ENCODE measurements at regions not wholly inside any gene's neighbourhood (a gene's known extent, or its start where the extent isn't known, plus 50 kb on each side); places are given as distances from the start of the nearest gene placed in this dataset.

DNA sequence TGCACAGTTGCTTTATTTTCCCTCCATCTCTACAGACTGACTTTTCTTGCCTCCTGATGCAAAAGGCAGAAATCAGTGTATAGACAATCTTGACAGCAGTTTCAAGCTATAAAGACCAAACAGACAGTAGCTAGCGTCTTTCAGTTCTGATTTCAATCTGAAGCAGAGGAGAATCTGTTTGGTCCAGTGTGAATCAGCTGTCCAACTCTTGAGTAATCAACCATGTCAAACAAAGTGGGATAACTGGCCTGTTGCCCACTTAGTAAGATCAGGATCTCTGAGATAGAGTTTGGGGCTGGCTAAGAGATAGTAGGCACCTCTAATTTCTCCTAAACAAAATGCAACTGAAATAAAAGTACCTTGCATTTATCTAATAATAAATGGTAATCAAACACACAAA lies 797.4 kb upstream of the FBXO33 start:
- no peak for TF ChIP-seq CTCF (IDR thresholded peaks at IDR 0.05)
- no peak overlapping the region for H3K4me3 ChIP-seq (replicated peaks in 1 of 3; ENCODE audit: low read depth in 2 of 3, low read length in 3 of 3)
- no peaks in the 10 kb centered on the region for H3K36me3 Mint-ChIP-seq
- H3K36me3 ChIP-seq (replicated peaks in 1 of 2; ENCODE audit: control insufficient read depth in 1 of 2, insufficient read depth in 2 of 2, low read length in 2 of 2) = no peaks in the 10 kb centered on the region
- peaks cover 0 to 3% of the 10 kb centered on the region in 2 donors for H3K9me3 ChIP-seq (replicated peaks in 1 of 2; ENCODE audit: control insufficient read depth in 1 of 2, insufficient read depth in 1 of 2, low read length in 2 of 2)
- intact Hi-C loops (cut with micrococcal nuclease) = no loop called here
- DNase-seq = no peak
- H3K27ac ChIP-seq (ENCODE audit: low read depth in 1 of 2, low read length in 2 of 2) = no peak overlapping the region
- H3K4me2 ChIP-seq (replicated peaks; ENCODE audit: extremely low read depth, low read length, poor library complexity, severe bottlenecking) = no peak overlapping the region
- H3K4me1 Mint-ChIP-seq = no peaks in the 10 kb centered on the region
- H3K27me3 ChIP-seq (ENCODE audit: control insufficient read depth in 2 of 2, insufficient read depth in 2 of 2, low read length in 2 of 2) = no peaks in the 10 kb centered on the region
- 100% methylated on average over 1 of the region's 1 CpG for WGBS (ENCODE audit: insufficient coverage)
- H3K4me3 Mint-ChIP-seq = no peak overlapping the region
- peaks cover 0 to 2% (median 0%) of the 10 kb centered on the region in 3 donors for H3K27me3 Mint-ChIP-seq (ENCODE audit: low read depth in 3 of 3)
- no peaks in the 10 kb centered on the region for H3K79me2 ChIP-seq (ENCODE audit: insufficient read depth, low read length)
- H4K20me1 ChIP-seq (ENCODE audit: insufficient read depth, low read length) = no peaks in the 10 kb centered on the region
- H3K4me1 ChIP-seq (ENCODE audit: control insufficient read depth in 1 of 2, insufficient read depth in 2 of 2, low read length in 2 of 2) = no peaks in the 10 kb centered on the region
- H3K9me3 Mint-ChIP-seq = peaks cover 0 to 4% (median 2%) of the 10 kb centered on the region in 7 donors
- H2AFZ ChIP-seq (ENCODE audit: insufficient read depth, low read depth, low read length, poor library complexity, severe bottlenecking) = no peak overlapping the region
- H3K27ac Mint-ChIP-seq = no peak overlapping the region
- H3K9ac ChIP-seq (ENCODE audit: insufficient read depth, low read length, poor library complexity, severe bottlenecking) = no peak overlapping the region

DNA sequence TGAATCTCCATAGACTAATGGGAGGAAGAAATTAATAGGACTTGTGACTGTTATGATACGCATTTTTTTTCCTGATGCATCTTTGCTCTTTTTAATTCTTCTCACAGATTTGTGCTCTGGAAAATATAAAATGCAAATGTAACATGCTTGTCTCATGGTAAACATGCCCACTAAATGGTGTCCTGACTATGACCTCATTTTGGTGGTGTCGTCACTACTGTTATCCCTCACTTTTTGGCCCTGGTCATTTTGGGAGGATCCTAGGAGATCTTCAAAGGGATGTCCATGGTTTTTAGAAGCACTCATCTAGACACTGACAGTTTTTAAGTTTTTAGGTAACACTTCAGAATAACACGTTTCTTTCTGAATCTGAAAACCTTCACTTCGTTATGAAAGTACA lies 790.8 kb upstream of the FBXO33 start:
- no CpG with 5 or more reads among the region's 4 CpGs for WGBS (ENCODE audit: insufficient coverage)
- no peak overlapping the region for H2AFZ ChIP-seq (ENCODE audit: insufficient read depth, low read depth, low read length, poor library complexity, severe bottlenecking)
- Mint-ChIP-seq H3K36me3 (no peaks in the 10 kb centered on the region), H3K9me3 (peaks cover 0 to 10% (median 5%) of the 10 kb centered on the region in 7 donors), H3K27me3 (ENCODE audit: low read depth in 3 of 3) (peaks cover 0 to 2% (median 0%) of the 10 kb centered on the region in 3 donors), H3K4me1 (peaks cover 3% of the 10 kb centered on the region), H3K4me3 (no peak overlapping the region), H3K27ac (no peak overlapping the region)
- no peak overlapping the region for H3K27ac ChIP-seq (ENCODE audit: low read depth in 1 of 2, low read length in 2 of 2)
- H3K4me3 ChIP-seq (replicated peaks in 1 of 3; ENCODE audit: low read depth in 2 of 3, low read length in 3 of 3) = no peak overlapping the region
- H3K36me3 ChIP-seq (replicated peaks in 1 of 2; ENCODE audit: control insufficient read depth in 1 of 2, insufficient read depth in 2 of 2, low read length in 2 of 2) = no peaks in the 10 kb centered on the region
- H3K9me3 ChIP-seq (replicated peaks in 1 of 2; ENCODE audit: control insufficient read depth in 1 of 2, insufficient read depth in 1 of 2, low read length in 2 of 2) = peaks cover 3 to 7% of the 10 kb centered on the region in 2 donors
- intact Hi-C loops (cut with micrococcal nuclease) = no loop called here
- H3K79me2 ChIP-seq (ENCODE audit: insufficient read depth, low read length) = no peaks in the 10 kb centered on the region
- no peaks in the 10 kb centered on the region for H4K20me1 ChIP-seq (ENCODE audit: insufficient read depth, low read length)
- TF ChIP-seq CTCF (IDR thresholded peaks at IDR 0.05) = no peak
- no peaks in the 10 kb centered on the region for H3K4me1 ChIP-seq (ENCODE audit: control insufficient read depth in 1 of 2, insufficient read depth in 2 of 2, low read length in 2 of 2)
- H3K9ac ChIP-seq (ENCODE audit: insufficient read depth, low read length, poor library complexity, severe bottlenecking) = no peak overlapping the region
- no peaks in the 10 kb centered on the region for H3K27me3 ChIP-seq (ENCODE audit: control insufficient read depth in 2 of 2, insufficient read depth in 2 of 2, low read length in 2 of 2)
- no peak overlapping the region for H3K4me2 ChIP-seq (replicated peaks; ENCODE audit: extremely low read depth, low read length, poor library complexity, severe bottlenecking)
- DNase-seq = no peak
